Fibroblast of the aortic adventitia (primary cell): ENCODE measurements at regions not wholly inside any gene's neighbourhood (a gene's known extent, or its start where the extent isn't known, plus 50 kb on each side); places are given as distances from the start of the nearest gene placed in this dataset.
"Not testable (repeated sequence)": the region's sequence is repeated elsewhere in the genome, so short reads cannot be mapped to it uniquely, and the experiment has no call there.

ENCODE experiments used
- DNase-seq: peaks from one replicate; pipeline ENCODE4 v3.0.0-alpha.2; 2010; ENCODE audit warnings: low read depth
- H3K4me3 ChIP-seq: 2 replicates; pipeline ENCODE4 v1.5.1; 2011; ENCODE audit warnings: low read depth, mild to moderate bottlenecking, control low read depth, low read length, moderate library complexity
- TF ChIP-seq, protein P1 (sequence below): IDR thresholded peaks from 2 replicates; pipeline ENCODE4 v1.5.1; 2011; ENCODE audit warnings: mild to moderate bottlenecking, low read length, control low read depth, inconsistent platforms; ENCODE audit not compliant: insufficient read depth

DNA sequence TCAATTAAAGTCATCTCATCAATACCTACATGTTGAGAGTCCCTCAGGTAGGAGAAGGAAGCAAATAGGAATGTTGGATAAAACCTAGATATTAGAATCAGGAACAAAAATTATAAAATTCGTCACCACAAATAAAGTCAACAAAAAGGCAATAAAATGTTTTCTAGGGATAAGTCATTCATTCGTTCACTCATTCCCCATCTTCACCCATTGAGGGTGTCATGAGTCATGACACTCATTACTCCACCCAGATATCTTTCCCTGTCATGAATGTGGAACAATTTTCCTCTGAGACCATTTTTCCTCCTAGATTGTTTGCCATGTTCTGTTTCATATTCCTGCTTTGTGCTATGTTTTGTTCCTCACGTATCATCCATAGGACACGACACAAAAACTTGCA is 50.9 kb upstream of the OLIG3 start:
- H3K4me3 ChIP-seq: no peak overlapping the region
- TF ChIP-seq, protein P1, sequence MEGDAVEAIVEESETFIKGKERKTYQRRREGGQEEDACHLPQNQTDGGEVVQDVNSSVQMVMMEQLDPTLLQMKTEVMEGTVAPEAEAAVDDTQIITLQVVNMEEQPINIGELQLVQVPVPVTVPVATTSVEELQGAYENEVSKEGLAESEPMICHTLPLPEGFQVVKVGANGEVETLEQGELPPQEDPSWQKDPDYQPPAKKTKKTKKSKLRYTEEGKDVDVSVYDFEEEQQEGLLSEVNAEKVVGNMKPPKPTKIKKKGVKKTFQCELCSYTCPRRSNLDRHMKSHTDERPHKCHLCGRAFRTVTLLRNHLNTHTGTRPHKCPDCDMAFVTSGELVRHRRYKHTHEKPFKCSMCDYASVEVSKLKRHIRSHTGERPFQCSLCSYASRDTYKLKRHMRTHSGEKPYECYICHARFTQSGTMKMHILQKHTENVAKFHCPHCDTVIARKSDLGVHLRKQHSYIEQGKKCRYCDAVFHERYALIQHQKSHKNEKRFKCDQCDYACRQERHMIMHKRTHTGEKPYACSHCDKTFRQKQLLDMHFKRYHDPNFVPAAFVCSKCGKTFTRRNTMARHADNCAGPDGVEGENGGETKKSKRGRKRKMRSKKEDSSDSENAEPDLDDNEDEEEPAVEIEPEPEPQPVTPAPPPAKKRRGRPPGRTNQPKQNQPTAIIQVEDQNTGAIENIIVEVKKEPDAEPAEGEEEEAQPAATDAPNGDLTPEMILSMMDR: no peak

DNA sequence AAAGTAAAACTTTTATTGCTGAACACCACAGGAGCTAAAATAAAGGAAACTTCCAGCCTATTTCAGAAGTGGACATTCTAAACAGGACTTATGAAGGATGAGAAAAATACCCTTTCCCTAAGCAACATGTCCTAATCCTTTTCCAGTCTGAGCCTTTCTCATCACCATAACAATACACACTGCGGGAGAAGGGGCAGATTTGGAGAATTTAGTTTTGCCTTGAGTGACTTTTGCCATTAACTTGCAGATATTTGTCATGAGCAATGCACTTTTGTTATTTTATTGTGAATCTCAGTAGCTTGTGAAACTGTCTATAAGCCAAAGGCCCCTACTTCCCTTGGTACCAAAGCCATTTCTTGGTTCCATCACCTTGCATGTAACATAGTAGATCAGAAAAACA is 53.0 kb upstream of the OLIG3 start:
- DNase-seq: no peak
- TF ChIP-seq, protein P1: no peak
- no peak overlapping the region for H3K4me3 ChIP-seq

More for the DNA sequence above, 50.9 kb upstream of the OLIG3 start:
- no peak for DNase-seq

DNA sequence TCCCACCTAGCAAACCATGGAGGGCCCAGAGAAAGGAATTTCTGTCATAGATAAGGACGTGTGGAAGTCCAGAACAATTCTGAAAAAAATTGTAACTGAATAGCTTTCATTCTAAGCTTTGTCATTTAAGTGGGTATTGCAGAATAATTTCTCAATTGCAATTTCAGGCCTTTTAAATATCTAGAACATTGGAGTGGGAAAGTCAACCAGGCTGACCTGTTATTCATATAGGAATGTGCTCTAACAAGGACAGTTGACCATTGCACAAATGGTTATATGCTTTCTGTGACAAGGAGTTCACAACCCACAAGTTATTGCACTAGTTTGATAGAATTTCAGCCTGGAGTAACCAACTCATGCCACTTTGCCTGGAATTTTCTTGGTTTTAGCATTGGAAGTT is 53.4 kb upstream of the OLIG3 start:
- no peak for DNase-seq
- no peak overlapping the region for H3K4me3 ChIP-seq
- TF ChIP-seq, protein P1: no peak

DNA sequence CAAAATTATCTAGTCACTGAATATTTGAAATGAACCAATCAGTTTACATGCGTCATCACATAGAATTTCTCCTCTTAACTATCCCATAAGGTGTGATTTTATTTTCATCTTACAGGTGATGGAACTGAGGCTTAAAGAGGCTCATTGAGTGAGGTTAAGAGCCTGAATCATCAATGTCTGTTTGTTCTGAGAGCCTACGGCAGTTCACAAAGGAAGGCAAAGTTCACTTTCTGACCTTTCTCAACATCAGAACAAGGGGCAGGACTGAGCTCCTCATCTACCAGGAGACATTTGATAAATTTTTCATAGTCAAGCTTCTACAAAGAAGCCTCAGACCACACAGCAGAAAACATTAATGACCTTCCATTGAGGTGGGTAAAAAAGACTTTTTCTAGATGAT is 54.9 kb upstream of the OLIG3 start:
- no peak for DNase-seq
- TF ChIP-seq, protein P1: no peak
- no peak overlapping the region for H3K4me3 ChIP-seq

DNA sequence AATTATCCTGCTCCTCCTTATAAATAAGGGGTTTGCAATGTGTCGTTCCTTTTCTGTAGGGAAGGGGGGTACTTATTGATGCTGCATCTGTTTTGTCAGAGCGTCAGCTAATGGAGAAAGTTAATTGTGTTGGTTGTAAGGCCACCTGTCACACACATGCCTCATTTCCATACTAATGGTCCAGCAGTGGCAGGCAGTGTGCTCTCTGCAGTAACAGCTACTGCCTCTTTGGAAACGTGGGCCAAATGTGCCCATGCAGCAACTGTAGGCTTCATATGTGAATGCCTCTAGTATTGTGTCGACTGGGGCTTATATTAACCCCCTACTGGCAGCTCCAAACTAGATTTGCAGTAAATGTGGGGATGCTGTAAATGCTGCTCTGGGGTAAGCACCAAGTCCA is 56.3 kb upstream of the OLIG3 start:
- TF ChIP-seq, protein P1: no peak
- no peak overlapping the region for H3K4me3 ChIP-seq
- DNase-seq: no peak

DNA sequence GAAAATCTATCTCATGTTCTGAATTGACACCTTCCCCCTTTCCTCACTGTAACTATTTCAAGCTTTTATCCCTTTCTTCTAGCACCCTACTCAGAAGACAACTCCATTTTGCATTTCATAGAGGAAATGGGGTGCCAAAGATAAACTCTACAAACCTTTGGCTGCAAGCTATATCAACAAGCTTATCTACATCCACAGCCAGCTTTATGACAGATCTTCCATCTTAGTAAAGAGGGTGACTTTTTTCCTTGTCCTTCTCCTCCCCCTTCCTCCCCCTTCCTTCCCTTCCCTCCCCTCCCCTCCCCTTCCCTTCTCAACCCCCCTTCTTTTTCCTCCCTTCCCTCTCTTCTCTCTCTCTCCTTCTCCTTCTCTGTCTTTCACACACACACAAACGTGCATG is 58.0 kb upstream of the OLIG3 start:
- DNase-seq: no peak
- H3K4me3 ChIP-seq: no peak overlapping the region
- TF ChIP-seq, protein P1: no peak

DNA sequence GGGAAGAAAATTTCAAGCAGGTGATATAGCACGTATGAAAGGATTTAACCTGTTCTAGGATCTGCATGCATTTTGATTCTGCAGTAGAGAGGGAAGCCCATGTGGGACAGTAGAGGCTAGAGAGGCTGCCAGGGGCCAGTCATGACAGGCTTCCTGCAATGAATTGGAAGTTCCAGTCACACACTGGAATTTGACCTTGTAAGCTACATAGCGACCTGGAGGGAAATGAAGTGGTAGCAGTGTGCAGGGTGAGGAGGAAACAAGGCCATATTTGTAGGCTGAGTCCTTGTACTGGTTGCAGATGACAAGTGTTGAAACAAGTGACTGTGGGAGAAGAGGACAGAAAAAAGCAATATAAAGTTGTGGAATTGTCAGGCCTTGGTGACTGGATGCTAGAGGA is 58.6 kb upstream of the OLIG3 start:
- no peak overlapping the region for H3K4me3 ChIP-seq
- TF ChIP-seq, protein P1: no peak
- DNase-seq: no peak

DNA sequence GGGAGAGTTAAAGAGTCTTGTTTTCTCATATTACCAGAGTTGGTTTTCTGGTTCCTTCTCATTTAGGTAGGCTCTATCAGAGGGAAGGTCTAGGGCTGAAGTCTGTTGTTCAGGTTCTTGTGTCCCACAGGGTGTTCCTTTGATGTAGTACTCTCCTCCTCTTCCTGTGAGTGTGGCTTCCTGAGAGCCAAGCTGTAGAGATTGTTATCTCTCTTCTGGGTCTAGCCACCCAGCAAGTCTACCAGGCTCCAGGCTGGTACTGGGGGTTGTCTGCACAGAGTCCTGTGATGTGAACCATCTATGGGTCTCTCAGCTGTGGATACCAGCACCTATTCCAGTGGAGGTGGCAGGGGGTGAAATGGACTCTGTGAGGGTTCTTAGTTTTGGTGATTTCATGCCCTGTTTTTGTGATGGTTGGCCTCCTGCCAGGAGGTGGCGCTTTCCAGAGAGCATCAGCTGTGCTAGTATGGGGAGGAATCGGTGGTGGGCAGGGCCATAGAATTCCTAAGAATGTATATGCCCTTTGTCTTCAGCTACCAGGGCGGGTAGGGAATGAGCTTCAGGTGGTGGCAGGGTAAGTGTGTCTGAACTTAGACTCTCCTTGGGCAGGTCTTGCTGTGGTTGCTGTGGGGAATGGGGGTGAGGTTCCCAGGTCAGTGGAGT is 65.5 kb upstream of the OLIG3 start:
- H3K4me3 ChIP-seq, DNase-seq: not testable (repeated sequence)
